ENCODE measurements at regions not wholly inside any gene's neighbourhood (a gene's known extent, or its start where the extent isn't known, plus 50 kb on each side); places are given as distances from the start of the nearest gene placed in this dataset.

DNA sequence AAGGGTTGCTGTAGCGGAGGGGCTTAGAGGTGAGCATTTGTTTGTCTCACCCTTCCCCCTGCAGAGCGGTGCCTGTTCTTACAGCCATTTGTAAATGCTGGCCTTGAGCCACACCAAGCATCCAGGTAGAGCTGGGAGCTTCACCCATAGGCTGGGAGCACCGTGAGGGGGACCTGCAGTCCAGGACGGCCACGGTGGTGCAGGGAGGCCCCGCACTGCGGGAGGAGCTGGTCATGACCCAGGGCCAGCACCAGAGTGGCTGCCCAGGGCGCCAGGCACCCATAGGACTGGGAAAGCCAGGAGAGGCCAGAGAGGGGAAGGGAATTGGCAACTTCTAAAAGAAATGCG lies 197.3 kb upstream of the ADAMTS16 start:
- no peak overlapping the region for H3K4me3 ChIP-seq (ENCODE audit: low read depth, poor library complexity, severe bottlenecking)
- TF ChIP-seq POLR2A (IDR thresholded peaks at IDR 0.05), result no peak
- 85 to 91% methylated on average over 9 of the region's 9 CpGs for WGBS, 2 donors
- DNase-seq (ENCODE audit: low spot score in 2 of 2), result no peak
- intact Hi-C loops (cut with DNase I; ENCODE audit: low total_unique reads), result no loop called here

DNA sequence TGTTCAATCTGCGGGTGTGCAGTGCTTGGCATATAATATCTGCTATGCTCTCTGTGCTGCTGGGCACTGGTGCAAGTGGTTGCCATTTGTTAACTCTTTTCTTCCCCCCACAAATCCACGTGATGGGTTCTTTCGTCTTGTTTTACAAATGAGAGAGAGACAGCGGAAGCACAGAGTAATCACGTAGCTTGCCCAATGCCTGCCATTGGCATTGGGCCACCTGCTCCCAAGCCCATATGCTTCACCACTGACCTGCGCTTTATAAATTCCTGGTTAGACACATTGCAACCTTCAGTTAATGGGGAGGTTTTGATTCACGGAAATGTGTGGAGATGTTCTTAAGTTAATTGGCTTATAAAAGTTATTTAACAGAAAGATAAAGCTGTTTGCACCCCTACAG lies 194.8 kb upstream of the ADAMTS16 start:
- no peak for DNase-seq (ENCODE audit: low spot score in 2 of 2)
- TF ChIP-seq, protein P1, sequence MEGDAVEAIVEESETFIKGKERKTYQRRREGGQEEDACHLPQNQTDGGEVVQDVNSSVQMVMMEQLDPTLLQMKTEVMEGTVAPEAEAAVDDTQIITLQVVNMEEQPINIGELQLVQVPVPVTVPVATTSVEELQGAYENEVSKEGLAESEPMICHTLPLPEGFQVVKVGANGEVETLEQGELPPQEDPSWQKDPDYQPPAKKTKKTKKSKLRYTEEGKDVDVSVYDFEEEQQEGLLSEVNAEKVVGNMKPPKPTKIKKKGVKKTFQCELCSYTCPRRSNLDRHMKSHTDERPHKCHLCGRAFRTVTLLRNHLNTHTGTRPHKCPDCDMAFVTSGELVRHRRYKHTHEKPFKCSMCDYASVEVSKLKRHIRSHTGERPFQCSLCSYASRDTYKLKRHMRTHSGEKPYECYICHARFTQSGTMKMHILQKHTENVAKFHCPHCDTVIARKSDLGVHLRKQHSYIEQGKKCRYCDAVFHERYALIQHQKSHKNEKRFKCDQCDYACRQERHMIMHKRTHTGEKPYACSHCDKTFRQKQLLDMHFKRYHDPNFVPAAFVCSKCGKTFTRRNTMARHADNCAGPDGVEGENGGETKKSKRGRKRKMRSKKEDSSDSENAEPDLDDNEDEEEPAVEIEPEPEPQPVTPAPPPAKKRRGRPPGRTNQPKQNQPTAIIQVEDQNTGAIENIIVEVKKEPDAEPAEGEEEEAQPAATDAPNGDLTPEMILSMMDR (IDR thresholded peaks at IDR 0.05), result no peak
- no peak for TF ChIP-seq POLR2A (IDR thresholded peaks at IDR 0.05)
- intact Hi-C loops (cut with DNase I; ENCODE audit: low total_unique reads), result no loop called here
- H3K4me3 ChIP-seq (ENCODE audit: low read depth, poor library complexity, severe bottlenecking), result no peak overlapping the region
- 90 to 93% methylated on average over 7 of the region's 7 CpGs for WGBS, 2 donors

DNA sequence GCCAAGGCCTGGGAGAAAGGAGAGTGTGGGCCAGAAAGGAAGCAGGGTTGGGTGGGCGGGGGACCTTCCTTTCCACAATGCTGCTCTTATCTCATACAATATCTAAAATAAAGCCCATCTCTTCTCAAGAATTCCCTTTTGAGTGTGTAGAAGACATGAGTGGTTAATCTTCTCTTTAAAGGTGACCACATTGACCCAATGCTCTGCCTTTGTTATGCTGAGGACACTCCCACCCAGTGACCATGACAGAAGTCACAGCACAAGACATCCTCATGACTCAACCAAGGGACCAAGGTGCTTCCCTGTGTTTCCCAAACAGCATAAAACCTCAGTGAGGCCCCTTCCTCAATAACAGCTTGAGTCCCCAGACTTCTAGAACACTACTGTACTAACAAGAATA lies 193.0 kb upstream of the ADAMTS16 start:
- TF ChIP-seq, protein P1 (IDR thresholded peaks at IDR 0.05), result no peak
- no peak for TF ChIP-seq POLR2A (IDR thresholded peaks at IDR 0.05)
- intact Hi-C loops (cut with DNase I; ENCODE audit: low total_unique reads), result no loop called here
- DNase-seq (ENCODE audit: low spot score in 2 of 2), result no peak
- H3K4me3 ChIP-seq (ENCODE audit: low read depth, poor library complexity, severe bottlenecking), result no peak overlapping the region
- 88 to 89% methylated on average over 1 of the region's 1 CpG for WGBS, 2 donors

DNA sequence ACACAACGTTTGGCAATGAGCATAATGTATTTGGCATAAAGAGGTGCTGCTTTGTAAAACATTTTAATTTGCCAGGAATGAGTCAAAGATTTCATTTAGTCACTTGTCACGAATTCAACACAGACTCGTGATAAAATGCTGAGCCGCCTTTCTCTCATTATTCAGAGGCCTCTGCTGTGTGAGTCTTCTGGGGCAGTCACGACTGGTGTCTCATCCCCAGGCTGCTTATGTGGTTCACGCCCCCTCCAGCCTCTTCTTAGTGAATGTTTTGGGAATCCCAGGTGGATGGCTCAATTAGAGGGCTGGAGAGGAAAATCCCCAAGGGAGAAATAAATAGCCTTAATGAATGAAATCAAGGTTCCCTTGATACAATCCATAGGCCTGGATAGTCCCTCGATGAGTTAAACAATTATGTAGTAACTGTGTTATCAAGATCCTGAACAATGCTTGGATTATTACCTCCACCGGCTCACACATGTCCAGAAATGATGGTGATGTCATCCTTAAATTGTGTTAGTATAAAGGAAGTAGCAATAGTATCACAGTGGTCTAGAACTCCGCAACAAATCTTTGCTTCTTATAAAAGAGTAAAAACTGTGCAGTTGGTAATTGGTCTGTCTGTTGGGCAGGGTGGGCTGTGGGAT lies 192.1 kb upstream of the ADAMTS16 start:
- 48 to 54% methylated on average over 9 of the region's 9 CpGs for whole genome bisulfite sequencing, 2 donors
- intact Hi-C loops (cut with DNase I; ENCODE audit: low total_unique reads), result no loop called here
- TF ChIP-seq, protein P1 (IDR thresholded peaks at IDR 0.05), result no peak
- TF ChIP-seq POLR2A (IDR thresholded peaks at IDR 0.05), result no peak
- DNase-seq (ENCODE audit: low spot score in 2 of 2), result no peak
- no peak overlapping the region for H3K4me3 ChIP-seq (ENCODE audit: low read depth, poor library complexity, severe bottlenecking)

DNA sequence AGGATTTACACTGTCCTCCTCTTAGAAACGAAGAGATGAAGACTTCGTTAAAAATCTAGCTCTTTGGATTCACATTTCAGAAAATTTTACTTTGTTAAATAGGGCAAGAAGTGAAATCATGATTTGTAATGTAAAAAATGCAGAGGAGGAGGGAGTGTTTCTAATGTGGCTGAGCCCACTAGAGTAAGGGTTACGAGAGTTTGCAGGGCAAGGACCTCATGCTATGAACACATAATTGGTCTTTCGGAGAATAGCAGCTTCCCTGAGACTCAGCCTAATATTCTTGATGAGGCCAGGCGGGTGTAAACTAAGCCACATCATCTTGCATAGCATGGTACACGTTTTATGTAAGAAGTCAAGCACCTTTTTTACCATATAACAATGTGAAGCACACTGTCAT lies 191.0 kb upstream of the ADAMTS16 start:
- 63 to 64% methylated on average over 6 of the region's 6 CpGs for WGBS, 2 donors
- intact Hi-C loops (cut with DNase I; ENCODE audit: low total_unique reads), result no loop called here
- no peak for DNase-seq (ENCODE audit: low spot score in 2 of 2)
- no peak overlapping the region for H3K4me3 ChIP-seq (ENCODE audit: low read depth, poor library complexity, severe bottlenecking)
- no peak for TF ChIP-seq POLR2A (IDR thresholded peaks at IDR 0.05)
- TF ChIP-seq, protein P1 (IDR thresholded peaks at IDR 0.05), result no peak

DNA sequence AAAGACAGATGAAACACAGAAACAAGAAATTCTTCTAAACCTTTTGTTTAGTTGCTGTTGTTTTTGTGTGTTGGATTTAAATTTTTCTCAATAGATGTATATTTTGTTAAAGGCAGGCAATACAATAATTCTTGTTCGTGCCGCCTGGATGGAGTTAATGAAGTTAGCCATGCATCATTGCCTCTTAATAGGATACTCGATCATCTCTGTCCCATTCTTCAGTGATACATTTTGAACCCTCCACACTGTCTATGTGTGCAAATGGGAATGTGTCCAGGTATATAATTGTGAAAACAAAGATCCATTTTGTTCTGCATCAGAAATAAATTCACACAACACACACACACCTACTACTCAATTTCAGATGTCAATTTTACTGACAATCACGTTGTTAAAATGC lies 186.6 kb upstream of the ADAMTS16 start:
- no peak for DNase-seq (ENCODE audit: low spot score in 2 of 2)
- TF ChIP-seq POLR2A (IDR thresholded peaks at IDR 0.05), result no peak
- TF ChIP-seq, protein P1 (IDR thresholded peaks at IDR 0.05), result no peak
- intact Hi-C loops (cut with DNase I; ENCODE audit: low total_unique reads), result no loop called here
- H3K4me3 ChIP-seq (ENCODE audit: low read depth, poor library complexity, severe bottlenecking), result no peak overlapping the region
- 77 to 84% methylated on average over 4 of the region's 4 CpGs for WGBS, 2 donors
